A549 (cell line): ENCODE measurements at regions not wholly inside any gene's neighbourhood (a gene's known extent, or its start where the extent isn't known, plus 50 kb on each side); places are given as distances from the start of the nearest gene placed in this dataset.
"Not testable (repeated sequence)": the region's sequence is repeated elsewhere in the genome, so short reads cannot be mapped to it uniquely, and the experiment has no call there.

Experiments
- ATAC-seq, 2 experiments: fragments of 200-7000 bp in 1 of 2; fragments of >200 bp in 1 of 2; cut with Nextera tagmentation in 1 of 2; cut with Tn5 transposase in 1 of 2; 3 replicates each; pipeline versions ENCODE4 v1.8.0 to v1.9.1; 2018 to 2020; ENCODE audit warnings: mild to moderate bottlenecking in 1 of 2, moderate library complexity in 1 of 2
- CTCF ChIA-PET: fragments of 300-600 bp; sonication (Branson Sonifier 250); formaldehyde crosslinking; extraction: SDS; loops from one replicate; lab custom pipeline; 2021; ENCODE audit warnings: antibody characterized with exemption, inconsistent platforms; lab: Yijun Ruan, JAX
- POLR2A ChIA-PET: fragments of 350-600 bp; formaldehyde crosslinking; extraction: SDS; loops from one replicate; lab custom pipeline; 2021; ENCODE audit warnings: antibody characterized with exemption, inconsistent platforms; lab: Yijun Ruan, JAX
- DNase-seq, 2 experiments: peaks; one replicate each; pipeline versions ENCODE4 v3.0.0 to v3.0.0-alpha.2; 2011 to 2016; ENCODE audit warnings: low read depth in 1 of 2, low spot score in 1 of 2
- FAIRE-seq: peaks from 2 replicates; lab custom pipeline; 2011; peaks lifted over from hg19 to GRCh38; lab: Jason Lieb, UNC
- H3K27ac ChIP-seq, 2 experiments: fragments of >200 bp; sonication (Bioruptor Twin); formaldehyde crosslinking; 3 replicates each; pipeline ENCODE4 v1.5.1; 2016 to 2017
- H3K4me1 ChIP-seq: fragments of >200 bp; sonication (Bioruptor Twin); formaldehyde crosslinking; 3 replicates; pipeline ENCODE4 v1.6.1; 2016
- H3K4me2 ChIP-seq: fragments of >200 bp; sonication (Bioruptor Twin); formaldehyde crosslinking; 3 replicates; pipeline ENCODE4 v1.6.1; 2016
- H3K4me3 ChIP-seq: fragments of >200 bp; sonication (Bioruptor Twin); formaldehyde crosslinking; 3 replicates; pipeline ENCODE4 v1.5.1; 2016
- H3K9me3 ChIP-seq: fragments of >200 bp; sonication (Bioruptor Twin); formaldehyde crosslinking; 3 replicates; pipeline ENCODE4 v1.6.1; 2016
- BHLHE40 ChIP-seq: IDR thresholded peaks from 2 replicates; pipeline ENCODE4 v1.6.1; 2012; ENCODE audit warnings: low read depth, low read length, inconsistent platforms
- CBX2 ChIP-seq: fragments of 200-600 bp; sonication (generic); IDR thresholded peaks from 2 replicates; pipeline ENCODE4 v1.6.1; 2016; ENCODE audit warnings: low read depth, mild to moderate bottlenecking, borderline replicate concordance
- CHD2 ChIP-seq: fragments of 150-350 bp; IDR thresholded peaks from 2 replicates; pipeline ENCODE4 v1.6.1; 2014; ENCODE audit warnings: low read length; ENCODE audit not compliant: partially characterized antibody
- FOSL2 ChIP-seq, 2 experiments: fragments of 450-650 bp in 1 of 2; fragments of >200 bp in 1 of 2; sonication (Bioruptor Twin) in 1 of 2; formaldehyde crosslinking; IDR thresholded peaks; 2 replicates each; pipeline versions ENCODE4 v1.5.0 to v1.6.1; 2016 to 2020; ENCODE audit warnings: mild to moderate bottlenecking in 1 of 2, moderate library complexity in 1 of 2
- FOXS1 ChIP-seq: fragments of 250-450 bp; sonication (Bioruptor Pico); IDR thresholded peaks from 2 replicates; pipeline ENCODE4 v1.5.0; 2020; ENCODE audit warnings: mild to moderate bottlenecking, moderate library complexity
- HES2 ChIP-seq: fragments of >200 bp; sonication (Bioruptor Twin); formaldehyde crosslinking; IDR thresholded peaks from 2 replicates; pipeline ENCODE4 v1.6.1; 2016
- HOXA7 ChIP-seq: fragments of 250-450 bp; sonication (Bioruptor Pico); IDR thresholded peaks from 2 replicates; pipeline ENCODE4 v1.5.0; 2020; ENCODE audit warnings: mild to moderate bottlenecking, moderate library complexity
- JUN ChIP-seq, 2 experiments: fragments of >200 bp; sonication (Bioruptor Twin); formaldehyde crosslinking; IDR thresholded peaks; 2 replicates in 1 of 2; 3 replicates in 1 of 2; pipeline ENCODE4 v1.6.1; 2016 to 2017
- KDM5A ChIP-seq: fragments of 200-600 bp; sonication (generic); IDR thresholded peaks from 2 replicates; pipeline ENCODE4 v1.6.1; 2016; ENCODE audit warnings: antibody characterized with exemption, mild to moderate bottlenecking
- MAFK ChIP-seq: fragments of 450-650 bp; IDR thresholded peaks from 2 replicates; pipeline ENCODE4 v1.6.1; 2014; ENCODE audit not compliant: partially characterized antibody
- MYC ChIP-seq: IDR thresholded peaks from 2 replicates; pipeline ENCODE4 v1.6.1; 2012; ENCODE audit warnings: mild to moderate bottlenecking, inconsistent platforms, low read length, improper control_type of control experiment, borderline replicate concordance
- NPAS2 ChIP-seq: fragments of 250-450 bp; sonication (Bioruptor Pico); IDR thresholded peaks from 2 replicates; pipeline ENCODE4 v1.8.0; 2022; ENCODE audit warnings: mild to moderate bottlenecking, moderate library complexity, borderline replicate concordance
- NR3C1 ChIP-seq: fragments of >200 bp; sonication (Bioruptor Twin); formaldehyde crosslinking; IDR thresholded peaks from 3 replicates; pipeline ENCODE4 v1.6.1; 2017
- PBX3 ChIP-seq: IDR thresholded peaks from 2 replicates; pipeline ENCODE4 v1.6.1; 2012
- PHF8 ChIP-seq: fragments of 200-600 bp; sonication (generic); IDR thresholded peaks from 2 replicates; pipeline ENCODE4 v1.6.1; 2016; ENCODE audit warnings: low read depth, mild to moderate bottlenecking, antibody characterized with exemption, moderate library complexity, borderline replicate concordance
- RARB ChIP-seq: fragments of 250-450 bp; sonication (Bioruptor Pico); IDR thresholded peaks from 2 replicates; pipeline ENCODE4 v1.8.0; 2021; ENCODE audit warnings: mild to moderate bottlenecking, moderate library complexity
- RCOR1 ChIP-seq: fragments of 150-350 bp; IDR thresholded peaks from 2 replicates; pipeline ENCODE4 v1.6.1; 2014; ENCODE audit warnings: antibody characterized with exemption, low read length, low read depth
- REST ChIP-seq: fragments of 200-600 bp; sonication (generic); IDR thresholded peaks from 2 replicates; pipeline ENCODE4 v1.6.1; 2016; ENCODE audit warnings: antibody characterized with exemption, mild to moderate bottlenecking, moderate library complexity
- RNF2 ChIP-seq: fragments of 200-600 bp; sonication (generic); IDR thresholded peaks from 2 replicates; pipeline ENCODE4 v1.6.1; 2016; ENCODE audit warnings: low read depth, mild to moderate bottlenecking, antibody characterized with exemption, moderate library complexity, borderline replicate concordance
- USF2 ChIP-seq: fragments of 450-650 bp; IDR thresholded peaks from 2 replicates; pipeline ENCODE4 v1.6.1; 2014; ENCODE audit warnings: antibody characterized with exemption
- WGBS: methylation state at CpG from one replicate; pipeline ENCODE4 v1.1.6; 2017; ENCODE audit errors: missing lambda C conversion rate; 5-methylcytosine and 5-hydroxymethylcytosine counted together

GRCh38 chr9:89856950-89857349, 252.1 kb downstream of the GADD45G start:
- ATAC-seq, H3K4me3 ChIP-seq, H3K27ac ChIP-seq, H3K9me3 ChIP-seq, DNase-seq, H3K4me2 ChIP-seq, POLR2A ChIA-PET, FAIRE-seq, H3K4me1 ChIP-seq: not testable (repeated sequence)
- CTCF ChIA-PET, result interaction anchor here (0.7 kb wide), 1 partner anchor 321 kb away, joined by 3 read pairs; no protein-coding TSS in a partner anchor

- CTCF ChIA-PET, POLR2A ChIA-PET, DNase-seq: not testable (repeated sequence)
Observed at GRCh38 chr9:89859842-89860241, 255.0 kb downstream of the GADD45G start.

GRCh38 chr9:89861371-89861770, 256.6 kb downstream of the GADD45G start:
- H3K4me2 ChIP-seq, H3K9me3 ChIP-seq, DNase-seq, H3K4me1 ChIP-seq, POLR2A ChIA-PET, H3K27ac ChIP-seq, CTCF ChIA-PET, FAIRE-seq, H3K4me3 ChIP-seq, ATAC-seq: not testable (repeated sequence)
- 15% methylated on average over 5 of the region's 5 CpGs for WGBS

More at GRCh38 chr9:89859842-89860241, 255.0 kb downstream of the GADD45G start:
- not testable (repeated sequence) for H3K4me2 ChIP-seq, H3K4me1 ChIP-seq, H3K4me3 ChIP-seq, H3K9me3 ChIP-seq, H3K27ac ChIP-seq, ATAC-seq, FAIRE-seq
- 59% methylated on average over 7 of the region's 7 CpGs for WGBS

- no peak overlapping the region for H3K27ac ChIP-seq
- 51% methylated on average over 4 of the region's 4 CpGs for WGBS
Observed at GRCh38 chr9:89862316-89862715, 257.5 kb downstream of the GADD45G start.

GRCh38 chr9:89863141-89863540, 258.3 kb downstream of the GADD45G start:
- no peak for FAIRE-seq

More at GRCh38 chr9:89862316-89862715, 257.5 kb downstream of the GADD45G start:
- no peak for DNase-seq
- no peak for ATAC-seq
- H3K4me1 ChIP-seq, result no peaks in the 10 kb centered on the region
- CTCF ChIA-PET, result interaction anchor here (0.6 kb wide), 1 partner anchor 209 kb away, joined by 3 read pairs; no protein-coding TSS in a partner anchor
- TF ChIP-seq MYC (no peak), CHD2 (no peak)
- POLR2A ChIA-PET, result no interaction called here
- no peak overlapping the region for H3K4me2 ChIP-seq
- FAIRE-seq, result no peak
- no peak overlapping the region for H3K4me3 ChIP-seq
- no peaks in the 10 kb centered on the region for H3K9me3 ChIP-seq

More at GRCh38 chr9:89863141-89863540, 258.3 kb downstream of the GADD45G start:
- no peak overlapping the region for H3K4me3 ChIP-seq
- POLR2A ChIA-PET, result no interaction called here
- H3K4me2 ChIP-seq, result no peak overlapping the region
- H3K4me1 ChIP-seq, result no peaks in the 10 kb centered on the region
- DNase-seq (no peak), ATAC-seq (no peak)
- no peaks in the 10 kb centered on the region for H3K9me3 ChIP-seq
- no peak overlapping the region for H3K27ac ChIP-seq
- TF ChIP-seq CBX2, result no peak
- no peak for TF ChIP-seq USF2
- no peak for TF ChIP-seq MAFK
- TF ChIP-seq FOSL2 (IDR thresholded peaks at IDR 0.05), result no peak
- no peak for TF ChIP-seq FOSL2 (CRISPR knock-in tag; IDR thresholded peaks at IDR 0.05)
- no peak for TF ChIP-seq RCOR1
- TF ChIP-seq PBX3, result no peak
- TF ChIP-seq KDM5A, result no peak
- TF ChIP-seq RARB (CRISPR knock-in tag), result no peak
- no peak for TF ChIP-seq FOXS1 (CRISPR knock-in tag)
- TF ChIP-seq NPAS2, result no peak
- TF ChIP-seq NR3C1, result no peak
- TF ChIP-seq PHF8, result no peak
- TF ChIP-seq RNF2, result no peak
- TF ChIP-seq BHLHE40, result no peak
- no peak for TF ChIP-seq HOXA7
- no peak for TF ChIP-seq HES2
- TF ChIP-seq REST, result no peak
- TF ChIP-seq JUN (IDR thresholded peaks at IDR 0.05), result no peak
- CTCF ChIA-PET, result interaction anchor here (0.7 to 1.9 kb wide), 2 partner anchors 265 to 1922 kb away, joined by 3 to 6 read pairs; no protein-coding TSS in a partner anchor
- WGBS, result 38% methylated on average over 8 of the region's 8 CpGs
